Mesendoderm (in vitro differentiated cells): ENCODE measurements at regions not wholly inside any gene's neighbourhood (a gene's known extent, or its start where the extent isn't known, plus 50 kb on each side); places are given as distances from the start of the nearest gene placed in this dataset.
"Not testable (repeated sequence)": the region's sequence is repeated elsewhere in the genome, so short reads cannot be mapped to it uniquely, and the experiment has no call there.

Experiments used
- DNase-seq: peaks from one replicate; pipeline ENCODE4 v3.0.0; 2013
- H2AK5ac ChIP-seq: 2 replicates; pipeline ENCODE4 v1.6.1; 2013; ENCODE audit warnings: low read length, inconsistent platforms
- H2BK120ac ChIP-seq: 2 replicates; pipeline ENCODE4 v1.6.1; 2013; ENCODE audit warnings: low read depth, mild to moderate bottlenecking, low read length, moderate library complexity, mixed read lengths
- H2BK15ac ChIP-seq: replicated peaks from 2 replicates; pipeline ENCODE4 v1.6.1; 2013; ENCODE audit warnings: low read depth, mild to moderate bottlenecking, moderate library complexity
- H2BK5ac ChIP-seq: 2 replicates; pipeline ENCODE4 v1.6.1; 2013; ENCODE audit warnings: low read length, inconsistent platforms
- H3K18ac ChIP-seq: 2 replicates; pipeline ENCODE4 v1.6.1; 2013; ENCODE audit warnings: mild to moderate bottlenecking, low read length, mixed read lengths
- H3K23ac ChIP-seq: one replicate; pipeline ENCODE4 v1.6.1; 2013; ENCODE audit warnings: low read length
- H3K27ac ChIP-seq: 2 replicates; pipeline ENCODE4 v1.5.1; 2013; ENCODE audit warnings: low read depth, mild to moderate bottlenecking, inconsistent platforms, low read length, moderate library complexity
- H3K27me3 ChIP-seq: 2 replicates; pipeline ENCODE4 v1.6.1; 2013; ENCODE audit warnings: low read length, control low read depth, mild to moderate bottlenecking, inconsistent platforms; ENCODE audit not compliant: insufficient read depth, poor library complexity
- H3K36me3 ChIP-seq: 2 replicates; pipeline ENCODE4 v1.6.1; 2013; ENCODE audit warnings: low read length, inconsistent platforms; ENCODE audit not compliant: control insufficient read depth, insufficient read depth
- H3K4ac ChIP-seq: one replicate; pipeline ENCODE4 v1.6.1; 2013; ENCODE audit warnings: low read depth, mild to moderate bottlenecking, low read length, moderate library complexity
- H3K4me1 ChIP-seq: 2 replicates; pipeline ENCODE4 v1.6.1; 2013; ENCODE audit warnings: low read depth, low read length, inconsistent platforms; ENCODE audit not compliant: control insufficient read depth
- H3K4me2 ChIP-seq: 2 replicates; pipeline ENCODE4 v1.6.1; 2013; ENCODE audit warnings: low read length
- H3K4me3 ChIP-seq: 2 replicates; pipeline ENCODE4 v1.5.1; 2013; ENCODE audit warnings: mild to moderate bottlenecking, low read length
- H3K56ac ChIP-seq: one replicate; pipeline ENCODE4 v1.6.1; 2013; ENCODE audit warnings: low read length
- H3K79me1 ChIP-seq: 2 replicates; pipeline ENCODE4 v1.6.1; 2013; ENCODE audit warnings: low read length, inconsistent platforms
- H3K79me2 ChIP-seq: 2 replicates; pipeline ENCODE4 v1.6.1; 2013; ENCODE audit warnings: mild to moderate bottlenecking, low read length; ENCODE audit not compliant: control insufficient read depth, insufficient read depth
- H3K9ac ChIP-seq: 2 replicates; pipeline ENCODE4 v1.6.1; 2013; ENCODE audit warnings: low read length, inconsistent platforms
- H4K5ac ChIP-seq: one replicate; pipeline ENCODE4 v1.6.1; 2013; ENCODE audit warnings: low read length
- H4K8ac ChIP-seq: one replicate; pipeline ENCODE4 v1.6.1; 2013; ENCODE audit warnings: low read depth, mild to moderate bottlenecking, control low read depth, low read length, moderate library complexity
- WGBS: extraction: QIAGEN DNeasy Blood & Tissue Kit; methylation state at CpG from one replicate; pipeline ENCODE4 v1.1.7; 2013; ENCODE audit warnings: low lambda C conversion rate, missing lambda C conversion rate; ENCODE audit not compliant: insufficient coverage; ENCODE audit errors: extremely low coverage; 5-methylcytosine and 5-hydroxymethylcytosine counted together

DNA sequence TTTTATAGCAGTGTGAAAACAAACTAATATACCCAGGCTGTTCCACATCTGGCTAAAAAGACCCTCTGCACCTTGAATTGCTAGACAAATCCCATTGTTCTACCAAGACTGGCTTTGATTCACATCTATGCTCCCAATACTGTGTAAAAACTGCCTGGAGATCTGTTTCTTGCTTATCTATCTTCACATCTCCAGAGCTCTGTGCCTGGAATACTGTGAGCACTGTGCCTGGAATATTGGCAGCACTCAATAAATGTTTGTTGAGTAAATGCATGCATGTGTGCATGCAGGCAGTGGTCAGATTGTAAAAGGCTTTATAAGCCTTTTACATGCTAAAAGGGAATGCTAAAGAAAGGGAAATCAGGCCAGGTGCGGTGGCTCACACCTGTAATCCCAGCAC is 75.5 kb upstream of the APP start:
- H3K79me2 ChIP-seq: no peaks in the 10 kb centered on the region

DNA sequence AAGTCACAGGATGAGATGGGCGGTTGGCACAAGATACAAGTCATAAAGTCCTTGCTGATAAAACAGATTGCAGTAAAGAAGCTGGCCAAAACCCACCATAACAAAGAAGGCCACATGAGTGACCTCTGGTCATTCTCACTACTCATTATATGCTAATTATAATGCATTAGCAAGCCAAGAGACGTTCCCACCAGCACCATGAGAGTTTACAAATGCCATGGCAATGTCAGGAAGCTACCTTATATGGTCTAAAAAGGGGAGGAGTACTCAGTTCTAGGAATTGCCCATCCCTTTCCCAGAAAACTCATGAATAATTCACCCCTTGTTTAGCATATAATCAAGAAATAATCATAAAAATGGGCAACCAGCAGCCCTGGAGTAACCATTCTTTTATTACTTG is 74.9 kb upstream of the APP start:
- no peak overlapping the region for H2BK120ac ChIP-seq
- no peak overlapping the region for H3K9ac ChIP-seq
- no peak overlapping the region for H3K27ac ChIP-seq
- H2AK5ac ChIP-seq: no peak overlapping the region
- no peak overlapping the region for H3K4ac ChIP-seq
- no peak overlapping the region for H4K8ac ChIP-seq
- no peaks in the 10 kb centered on the region for H3K4me1 ChIP-seq
- H3K79me2 ChIP-seq: no peaks in the 10 kb centered on the region
- DNase-seq: peak; percentile 50
- H3K4me2 ChIP-seq: no peak overlapping the region
- H2BK15ac ChIP-seq: no peak overlapping the region
- H3K27me3 ChIP-seq: no peaks in the 10 kb centered on the region
- no peaks in the 10 kb centered on the region for H3K36me3 ChIP-seq
- no peak overlapping the region for H3K23ac ChIP-seq
- no peak overlapping the region for H4K5ac ChIP-seq
- no peak overlapping the region for H3K4me3 ChIP-seq
- no peak overlapping the region for H3K18ac ChIP-seq
- H3K79me1 ChIP-seq: no peaks in the 10 kb centered on the region
- H3K56ac ChIP-seq: no peak overlapping the region
- no peak overlapping the region for H2BK5ac ChIP-seq
- WGBS: no CpG with 5 or more reads among the region's 2 CpGs

More for the DNA sequence above, 75.5 kb upstream of the APP start:
- Histone ChIP-seq H4K8ac (no peak overlapping the region), H3K79me1 (no peaks in the 10 kb centered on the region), H4K5ac (no peak overlapping the region), H3K36me3 (no peaks in the 10 kb centered on the region), H3K4me1 (no peaks in the 10 kb centered on the region), H2BK15ac (no peak overlapping the region), H3K56ac (no peak overlapping the region), H2BK5ac (no peak overlapping the region), H3K4me3 (no peak overlapping the region), H3K27ac (no peak overlapping the region), H3K18ac (no peak overlapping the region), H3K9ac (no peak overlapping the region), H3K4me2 (no peak overlapping the region), H2AK5ac (no peak overlapping the region), H3K27me3 (no peaks in the 10 kb centered on the region), H3K4ac (no peak overlapping the region), H2BK120ac (no peak overlapping the region), H3K23ac (no peak overlapping the region)
- no peak for DNase-seq
- no CpG with 5 or more reads among the region's 1 CpG for WGBS

GRCh38 chr21:26238646-26239045 is 68.1 kb upstream of the APP start:
- no CpG with 5 or more reads among the region's 3 CpGs for WGBS
- Histone ChIP-seq H3K9ac (no peak overlapping the region), H3K4me1 (no peaks in the 10 kb centered on the region), H2BK120ac (no peak overlapping the region), H3K18ac (no peak overlapping the region), H3K36me3 (no peaks in the 10 kb centered on the region), H3K27me3 (no peaks in the 10 kb centered on the region), H4K5ac (no peak overlapping the region), H3K79me2 (no peaks in the 10 kb centered on the region), H3K23ac (no peak overlapping the region), H2AK5ac (no peak overlapping the region), H3K4ac (no peak overlapping the region), H3K79me1 (no peaks in the 10 kb centered on the region), H3K4me3 (no peak overlapping the region), H4K8ac (no peak overlapping the region), H3K4me2 (no peak overlapping the region), H3K56ac (no peak overlapping the region), H2BK5ac (no peak overlapping the region), H2BK15ac (no peak overlapping the region), H3K27ac (no peak overlapping the region)
- no peak for DNase-seq

DNA sequence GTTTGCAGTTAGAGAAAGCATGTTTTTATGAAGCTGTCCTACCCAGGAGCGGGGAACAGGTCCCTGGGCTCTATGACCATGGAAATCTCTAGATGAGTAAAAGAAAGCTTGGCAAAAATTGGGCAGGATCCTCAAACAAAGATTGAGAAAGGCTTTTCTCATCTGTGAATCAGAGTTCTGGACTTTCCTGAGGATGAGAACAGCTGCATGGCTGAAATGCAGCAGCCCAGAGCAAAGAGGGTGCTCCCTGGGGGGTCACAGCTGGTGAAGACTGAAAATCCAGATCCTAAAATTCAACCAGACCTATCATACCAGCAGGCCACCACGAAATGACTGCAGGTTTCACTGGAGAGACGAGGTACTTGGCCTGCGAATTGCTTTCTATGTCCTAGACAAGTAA is 65.7 kb upstream of the APP start:
- no peak overlapping the region for H3K4me3 ChIP-seq
- H3K18ac ChIP-seq: peak overlapping the region; percentile 16
- H2BK5ac ChIP-seq: no peak overlapping the region
- no peaks in the 10 kb centered on the region for H3K79me2 ChIP-seq
- H4K5ac ChIP-seq: no peak overlapping the region
- DNase-seq: no peak
- no peaks in the 10 kb centered on the region for H3K27me3 ChIP-seq
- no peak overlapping the region for H3K56ac ChIP-seq
- H3K4me2 ChIP-seq: no peak overlapping the region
- H2AK5ac ChIP-seq: no peak overlapping the region
- no peak overlapping the region for H2BK120ac ChIP-seq
- no peak overlapping the region for H2BK15ac ChIP-seq
- H3K4me1 ChIP-seq: no peaks in the 10 kb centered on the region
- no peaks in the 10 kb centered on the region for H3K36me3 ChIP-seq
- no peak overlapping the region for H4K8ac ChIP-seq
- no CpG with 5 or more reads among the region's 4 CpGs for WGBS
- H3K9ac ChIP-seq: no peak overlapping the region
- no peak overlapping the region for H3K23ac ChIP-seq
- no peak overlapping the region for H3K27ac ChIP-seq
- no peaks in the 10 kb centered on the region for H3K79me1 ChIP-seq
- no peak overlapping the region for H3K4ac ChIP-seq

- DNase-seq, H2AK5ac ChIP-seq, H3K4me2 ChIP-seq, H3K79me2 ChIP-seq, H3K36me3 ChIP-seq, H3K79me1 ChIP-seq, H4K8ac ChIP-seq, H2BK15ac ChIP-seq, H3K56ac ChIP-seq, H3K27ac ChIP-seq, H3K9ac ChIP-seq, H2BK120ac ChIP-seq, H3K18ac ChIP-seq, H3K27me3 ChIP-seq, H3K23ac ChIP-seq, H4K5ac ChIP-seq, H2BK5ac ChIP-seq, H3K4me3 ChIP-seq, H3K4me1 ChIP-seq, H3K4ac ChIP-seq: not testable (repeated sequence)
- no CpG with 5 or more reads among the region's 1 CpG for WGBS
Measured at GRCh38 chr21:26233297-26233696, 62.7 kb upstream of the APP start.

DNA sequence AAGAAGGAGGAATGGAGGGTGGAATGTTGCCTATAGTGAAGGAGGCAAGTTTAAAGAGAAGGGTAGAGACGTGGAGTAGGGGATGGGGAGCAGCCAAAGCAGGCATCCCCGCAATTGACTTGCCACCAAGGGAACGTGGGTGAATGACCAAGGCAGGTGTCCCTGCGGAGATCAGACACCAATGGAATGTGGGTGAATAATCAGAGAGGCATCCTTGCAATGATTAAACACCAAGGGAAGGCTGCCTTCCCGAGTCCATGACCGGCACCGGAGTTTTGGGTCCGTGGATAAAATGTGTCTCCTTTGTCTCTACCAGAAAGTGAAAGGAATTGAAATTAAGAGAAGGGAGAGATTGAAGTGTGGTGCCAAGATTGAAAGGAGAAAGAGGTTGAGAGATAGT is 61.9 kb upstream of the APP start:
- not testable (repeated sequence) for H2AK5ac ChIP-seq, H3K27ac ChIP-seq, H4K8ac ChIP-seq, H3K36me3 ChIP-seq, H3K18ac ChIP-seq, H2BK5ac ChIP-seq, H3K9ac ChIP-seq, H3K4me2 ChIP-seq, H3K79me1 ChIP-seq, H3K23ac ChIP-seq, H3K79me2 ChIP-seq, H3K56ac ChIP-seq, H3K4ac ChIP-seq, H2BK120ac ChIP-seq, H3K4me3 ChIP-seq, H4K5ac ChIP-seq, H2BK15ac ChIP-seq, H3K4me1 ChIP-seq, H3K27me3 ChIP-seq, DNase-seq
- WGBS: no CpG with 5 or more reads among the region's 8 CpGs
